H9 (cell line): ENCODE measurements at regions not wholly inside any gene's neighbourhood (a gene's known extent, or its start where the extent isn't known, plus 50 kb on each side); places are given as distances from the start of the nearest gene placed in this dataset.

ENCODE experiments used
- DNase-seq: peaks from one replicate; pipeline ENCODE4 v3.0.0-alpha.2; 2017
- H2AFZ ChIP-seq: one replicate; pipeline ENCODE4 v1.6.1; 2013; ENCODE audit warnings: mild to moderate bottlenecking, low read length, control low read depth, moderate library complexity
- H2AK5ac ChIP-seq: 2 replicates; pipeline ENCODE4 v1.6.1; 2013; ENCODE audit warnings: low read length, control low read depth, mixed read lengths; ENCODE audit not compliant: insufficient read length
- H2BK120ac ChIP-seq: one replicate; pipeline ENCODE4 v1.6.1; 2013; ENCODE audit warnings: low read depth, mild to moderate bottlenecking, low read length, control low read depth, inconsistent platforms; ENCODE audit not compliant: poor library complexity, severe bottlenecking
- H2BK12ac ChIP-seq: 2 replicates; pipeline ENCODE4 v1.6.1; 2013; ENCODE audit warnings: low read length, control low read depth, mixed read lengths, low read depth; ENCODE audit not compliant: insufficient read length
- H2BK15ac ChIP-seq: 2 replicates; pipeline ENCODE4 v1.6.1; 2013; ENCODE audit warnings: low read depth, low read length, control low read depth
- H2BK20ac ChIP-seq: one replicate; pipeline ENCODE4 v1.6.1; 2013; ENCODE audit warnings: low read depth, mild to moderate bottlenecking, low read length, control low read depth, inconsistent platforms; ENCODE audit not compliant: poor library complexity, severe bottlenecking
- H2BK5ac ChIP-seq: 2 replicates; pipeline ENCODE4 v1.6.1; 2013; ENCODE audit warnings: low read length, control low read depth, mixed read lengths; ENCODE audit not compliant: insufficient read length
- H3K14ac ChIP-seq: 2 replicates; pipeline ENCODE4 v1.6.1; 2013; ENCODE audit warnings: low read length, control low read depth; ENCODE audit not compliant: insufficient read depth
- H3K18ac ChIP-seq: 2 replicates; pipeline ENCODE4 v1.6.1; 2013; ENCODE audit warnings: low read depth, mild to moderate bottlenecking, mixed read lengths, low read length, control low read depth; ENCODE audit not compliant: insufficient read length
- H3K23ac ChIP-seq: 2 replicates; pipeline ENCODE4 v1.6.1; 2013; ENCODE audit warnings: low read length, control low read depth, mixed read lengths, low read depth; ENCODE audit not compliant: insufficient read length
- H3K23me2 ChIP-seq: 2 replicates; pipeline ENCODE4 v1.6.1; 2013; ENCODE audit warnings: low read depth, mild to moderate bottlenecking, mixed read lengths, low read length, control low read depth; ENCODE audit not compliant: insufficient read length, poor library complexity, severe bottlenecking
- H3K27ac ChIP-seq: 2 replicates; pipeline ENCODE4 v1.5.1; 2013; ENCODE audit warnings: low read length, control low read depth, mixed read lengths, low read depth; ENCODE audit not compliant: insufficient read length
- H3K27me3 ChIP-seq: 2 replicates; pipeline ENCODE4 v1.6.1; 2013; ENCODE audit warnings: low read length, control low read depth, inconsistent platforms; ENCODE audit not compliant: insufficient read depth
- H3K4ac ChIP-seq: 2 replicates; pipeline ENCODE4 v1.6.1; 2013; ENCODE audit warnings: low read depth, mild to moderate bottlenecking, control low read depth, inconsistent platforms, low read length, moderate library complexity
- H3K4me1 ChIP-seq: 2 replicates; pipeline ENCODE4 v1.6.1; 2013; ENCODE audit warnings: low read length, control low read depth, inconsistent platforms; ENCODE audit not compliant: insufficient read depth
- H3K4me2 ChIP-seq: 2 replicates; pipeline ENCODE4 v1.6.1; 2013; ENCODE audit warnings: low read length, control low read depth, mixed read lengths; ENCODE audit not compliant: insufficient read length, insufficient read depth
- H3K56ac ChIP-seq: 2 replicates; pipeline ENCODE4 v1.6.1; 2013; ENCODE audit warnings: low read depth, mild to moderate bottlenecking, mixed read lengths, low read length, control low read depth; ENCODE audit not compliant: insufficient read length
- H3K79me1 ChIP-seq: 2 replicates; pipeline ENCODE4 v1.6.1; 2013; ENCODE audit warnings: low read depth, mild to moderate bottlenecking, moderate library complexity, low read length, control low read depth, inconsistent platforms; ENCODE audit not compliant: insufficient read depth, poor library complexity, severe bottlenecking
- H3K79me2 ChIP-seq: 2 replicates; pipeline ENCODE4 v1.6.1; 2013; ENCODE audit warnings: low read length, control low read depth, inconsistent platforms; ENCODE audit not compliant: insufficient read depth
- H3K9ac ChIP-seq: 2 replicates; pipeline ENCODE4 v1.6.1; 2013; ENCODE audit warnings: low read length, control low read depth, mixed read lengths; ENCODE audit not compliant: insufficient read length; ENCODE audit errors: extremely low read depth
- H3K9me3 ChIP-seq: one replicate; pipeline ENCODE4 v1.6.1; 2013; ENCODE audit warnings: low read depth, low read length, inconsistent platforms; ENCODE audit not compliant: control insufficient read depth
- H3T11ph ChIP-seq: one replicate; pipeline ENCODE4 v1.6.1; 2013; ENCODE audit warnings: mild to moderate bottlenecking, low read length, control low read depth, inconsistent platforms
- H4K20me1 ChIP-seq: one replicate; pipeline ENCODE4 v1.6.1; 2013; ENCODE audit not compliant: control insufficient read depth, insufficient read length, insufficient read depth
- H4K5ac ChIP-seq: 2 replicates; pipeline ENCODE4 v1.6.1; 2013; ENCODE audit warnings: low read depth, mild to moderate bottlenecking, mixed read lengths, low read length, control low read depth; ENCODE audit not compliant: insufficient read length
- H4K8ac ChIP-seq: replicated peaks from 2 replicates; pipeline ENCODE4 v1.6.1; 2013; ENCODE audit warnings: low read length, control low read depth, mixed read lengths, low read depth; ENCODE audit not compliant: insufficient read length
- H4K91ac ChIP-seq: 2 replicates; pipeline ENCODE4 v1.6.1; 2013; ENCODE audit warnings: low read depth, mild to moderate bottlenecking, moderate library complexity, mixed read lengths, low read length, control low read depth; ENCODE audit not compliant: insufficient read length
- H3K27ac Mint-ChIP-seq, 3 experiments: 2 replicates in 2 of 3; 3 replicates in 1 of 3; pipeline ENCODE4 v1.8.0; 2020 to 2021; ENCODE audit warnings: mixed read lengths in 3 of 3, mild to moderate bottlenecking in 1 of 3, moderate library complexity in 1 of 3
- H3K27me3 Mint-ChIP-seq: 2 replicates; pipeline ENCODE4 v1.8.0; 2021; ENCODE audit warnings: low read depth, mild to moderate bottlenecking, moderate library complexity, mixed read lengths
- H3K36me3 Mint-ChIP-seq, 3 experiments: 2 replicates in 2 of 3; 3 replicates in 1 of 3; pipeline ENCODE4 v1.8.0; 2020 to 2021; ENCODE audit warnings: low read depth in 3 of 3, mixed read lengths in 3 of 3; ENCODE audit not compliant: insufficient read depth in 1 of 3
- H3K4me1 Mint-ChIP-seq, 2 experiments: 2 replicates each; pipeline ENCODE4 v1.8.0; 2020; ENCODE audit warnings: mixed read lengths in 2 of 2
- H3K4me3 Mint-ChIP-seq, 2 experiments: 2 replicates in 1 of 2; 3 replicates in 1 of 2; pipeline ENCODE4 v1.8.0; 2020 to 2021; ENCODE audit warnings: mild to moderate bottlenecking in 2 of 2, mixed read lengths in 2 of 2, moderate library complexity in 1 of 2
- H3K9me3 Mint-ChIP-seq, 2 experiments: 2 replicates in 1 of 2; 3 replicates in 1 of 2; pipeline ENCODE4 v1.8.0; 2020; ENCODE audit warnings: mild to moderate bottlenecking in 2 of 2, mixed read lengths in 2 of 2, moderate library complexity in 1 of 2
- WGBS: extraction: QIAGEN DNeasy Blood & Tissue Kit; methylation state at CpG from one replicate; pipeline ENCODE4 v1.1.7; 2013; ENCODE audit warnings: missing lambda C conversion rate, low lambda C conversion rate, mixed read lengths; ENCODE audit not compliant: insufficient read length; ENCODE audit errors: extremely low coverage; 5-methylcytosine and 5-hydroxymethylcytosine counted together
- TF ChIP-seq, protein P1 (sequence below): fragments of 200-600 bp; sonication (generic); conservative IDR thresholded peaks from 3 replicates; pipeline ENCODE4 v1.8.0; 2021; ENCODE audit warnings: antibody characterized with exemption, mild to moderate bottlenecking

DNA sequence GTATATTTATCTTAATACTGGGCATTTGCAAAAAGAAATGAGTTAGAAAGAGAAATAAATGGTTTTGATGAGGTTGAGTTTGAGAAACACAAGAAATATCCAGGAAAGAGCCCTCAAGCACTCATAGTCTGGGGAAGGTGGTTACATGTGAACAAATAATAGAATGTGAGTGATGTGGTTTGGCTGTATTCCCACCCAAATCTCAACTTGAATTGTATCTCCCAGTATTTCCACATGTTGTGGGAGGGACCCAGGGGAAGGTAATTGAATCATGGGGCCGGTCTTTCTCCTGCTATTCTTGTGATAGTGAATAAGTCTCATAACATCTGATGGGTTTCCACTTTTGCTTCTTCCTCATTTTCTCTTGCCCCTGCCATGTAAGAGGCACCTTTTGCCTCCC is 334.1 kb downstream of the COL12A1 start:
- Mint-ChIP-seq H3K4me1 (no peaks in the 10 kb centered on the region), H3K4me3 (no peak overlapping the region), H3K27ac (no peak overlapping the region), H3K9me3 (no peaks in the 10 kb centered on the region; a peak in 1 of 5 replicates), H3K36me3 (no peaks in the 10 kb centered on the region; a peak in 1 of 7 replicates), H3K27me3 (no peaks in the 10 kb centered on the region)
- H3K79me1 ChIP-seq: no peaks in the 10 kb centered on the region
- no peak overlapping the region for H3K27ac ChIP-seq
- H3K23ac ChIP-seq: no peak overlapping the region
- H3K56ac ChIP-seq: no peak overlapping the region
- no peaks in the 10 kb centered on the region for H3K27me3 ChIP-seq
- H3K4me1 ChIP-seq: no peaks in the 10 kb centered on the region
- H4K8ac ChIP-seq: no peak overlapping the region
- H3T11ph ChIP-seq: no peak overlapping the region
- H3K4me2 ChIP-seq: no peak overlapping the region
- TF ChIP-seq, protein P1, sequence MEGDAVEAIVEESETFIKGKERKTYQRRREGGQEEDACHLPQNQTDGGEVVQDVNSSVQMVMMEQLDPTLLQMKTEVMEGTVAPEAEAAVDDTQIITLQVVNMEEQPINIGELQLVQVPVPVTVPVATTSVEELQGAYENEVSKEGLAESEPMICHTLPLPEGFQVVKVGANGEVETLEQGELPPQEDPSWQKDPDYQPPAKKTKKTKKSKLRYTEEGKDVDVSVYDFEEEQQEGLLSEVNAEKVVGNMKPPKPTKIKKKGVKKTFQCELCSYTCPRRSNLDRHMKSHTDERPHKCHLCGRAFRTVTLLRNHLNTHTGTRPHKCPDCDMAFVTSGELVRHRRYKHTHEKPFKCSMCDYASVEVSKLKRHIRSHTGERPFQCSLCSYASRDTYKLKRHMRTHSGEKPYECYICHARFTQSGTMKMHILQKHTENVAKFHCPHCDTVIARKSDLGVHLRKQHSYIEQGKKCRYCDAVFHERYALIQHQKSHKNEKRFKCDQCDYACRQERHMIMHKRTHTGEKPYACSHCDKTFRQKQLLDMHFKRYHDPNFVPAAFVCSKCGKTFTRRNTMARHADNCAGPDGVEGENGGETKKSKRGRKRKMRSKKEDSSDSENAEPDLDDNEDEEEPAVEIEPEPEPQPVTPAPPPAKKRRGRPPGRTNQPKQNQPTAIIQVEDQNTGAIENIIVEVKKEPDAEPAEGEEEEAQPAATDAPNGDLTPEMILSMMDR: no peak
- no peak overlapping the region for H2BK120ac ChIP-seq
- no peaks in the 10 kb centered on the region for H3K79me2 ChIP-seq
- no peak overlapping the region for H3K4ac ChIP-seq
- DNase-seq: no peak
- no peaks in the 10 kb centered on the region for H3K23me2 ChIP-seq
- no peak overlapping the region for H4K5ac ChIP-seq
- WGBS: no CpG with 5 or more reads among the region's 1 CpG
- no peak overlapping the region for H2BK15ac ChIP-seq
- no peaks in the 10 kb centered on the region for H3K9me3 ChIP-seq
- H2BK5ac ChIP-seq: no peak overlapping the region
- no peak overlapping the region for H3K18ac ChIP-seq
- H2AK5ac ChIP-seq: no peak overlapping the region
- no peak overlapping the region for H3K14ac ChIP-seq
- no peak overlapping the region for H3K9ac ChIP-seq
- no peak overlapping the region for H4K91ac ChIP-seq
- H4K20me1 ChIP-seq: no peaks in the 10 kb centered on the region
- no peak overlapping the region for H2BK12ac ChIP-seq
- H2AFZ ChIP-seq: no peak overlapping the region
- no peak overlapping the region for H2BK20ac ChIP-seq
